ENCODE measurements at regions not wholly inside any gene's neighbourhood (a gene's known extent, or its start where the extent isn't known, plus 50 kb on each side); places are given as distances from the start of the nearest gene placed in this dataset.

DNA sequence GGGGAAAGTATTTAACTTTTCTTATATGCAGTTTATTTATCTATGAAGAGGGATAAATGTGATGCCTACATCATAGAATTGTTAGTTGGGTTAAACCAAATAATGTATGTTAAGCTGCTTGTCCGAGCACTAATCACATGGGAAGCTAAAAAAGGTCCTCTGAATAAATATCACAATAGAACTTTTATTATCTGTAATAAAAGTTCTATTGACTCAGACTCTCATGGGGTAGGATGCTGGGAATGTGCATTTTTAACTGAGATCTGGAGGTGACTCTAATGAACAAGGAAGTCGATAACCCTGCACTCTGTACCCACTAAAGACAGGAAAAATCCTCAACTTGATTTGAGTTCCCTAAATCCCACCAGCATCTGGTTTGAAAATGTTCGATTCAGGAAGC lies 205.9 kb upstream of the IL12B start:
- no peak for DNase-seq (ENCODE audit: low read depth)

- no peak for DNase-seq (ENCODE audit: low read depth)
Observed at GRCh38 chr5:159536646-159537045, 206.4 kb upstream of the IL12B start.

DNA sequence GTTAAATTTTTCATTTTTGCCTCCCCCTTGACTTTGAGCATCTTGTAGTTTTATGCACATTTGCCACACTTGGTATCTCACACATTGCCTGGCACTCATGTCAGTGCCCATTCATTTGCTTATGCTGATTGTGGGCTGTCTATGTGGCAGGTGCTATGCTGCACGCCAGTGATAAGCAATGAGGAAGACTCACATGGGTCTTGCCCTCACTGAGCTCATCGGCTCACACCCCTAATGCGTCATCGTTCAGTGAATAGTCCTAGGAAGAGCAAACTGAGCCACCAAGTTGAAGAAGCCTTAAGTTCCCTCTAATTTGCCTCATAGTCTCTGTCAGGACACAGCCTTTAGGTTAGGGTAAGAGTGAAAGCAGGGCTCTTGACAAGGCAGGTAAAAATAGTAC lies 209.4 kb upstream of the IL12B start:
- no peak for DNase-seq (ENCODE audit: low read depth)

DNA sequence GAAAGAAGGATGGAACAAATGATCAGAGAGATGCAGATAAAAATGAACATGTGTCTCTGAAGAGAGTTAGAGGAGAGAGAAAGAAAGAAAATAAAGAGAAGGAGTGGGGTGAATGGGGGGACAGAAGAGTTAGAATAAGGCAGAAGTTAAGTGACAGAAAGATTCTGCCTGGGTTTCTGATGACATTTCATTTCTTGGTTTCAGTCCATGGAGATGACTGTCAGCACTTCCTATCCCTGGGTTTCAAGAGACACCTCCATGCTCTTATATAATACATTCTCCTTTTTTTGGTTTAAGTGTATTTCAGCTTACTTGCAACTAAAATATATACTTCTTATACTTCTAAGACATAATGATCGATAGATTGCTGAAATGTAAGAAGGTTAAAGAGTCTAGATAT lies 213.0 kb upstream of the IL12B start:
- DNase-seq (ENCODE audit: low read depth) = no peak

- no peak for DNase-seq (ENCODE audit: low read depth)
Observed at GRCh38 chr5:159545156-159545555, 214.9 kb upstream of the IL12B start.

DNA sequence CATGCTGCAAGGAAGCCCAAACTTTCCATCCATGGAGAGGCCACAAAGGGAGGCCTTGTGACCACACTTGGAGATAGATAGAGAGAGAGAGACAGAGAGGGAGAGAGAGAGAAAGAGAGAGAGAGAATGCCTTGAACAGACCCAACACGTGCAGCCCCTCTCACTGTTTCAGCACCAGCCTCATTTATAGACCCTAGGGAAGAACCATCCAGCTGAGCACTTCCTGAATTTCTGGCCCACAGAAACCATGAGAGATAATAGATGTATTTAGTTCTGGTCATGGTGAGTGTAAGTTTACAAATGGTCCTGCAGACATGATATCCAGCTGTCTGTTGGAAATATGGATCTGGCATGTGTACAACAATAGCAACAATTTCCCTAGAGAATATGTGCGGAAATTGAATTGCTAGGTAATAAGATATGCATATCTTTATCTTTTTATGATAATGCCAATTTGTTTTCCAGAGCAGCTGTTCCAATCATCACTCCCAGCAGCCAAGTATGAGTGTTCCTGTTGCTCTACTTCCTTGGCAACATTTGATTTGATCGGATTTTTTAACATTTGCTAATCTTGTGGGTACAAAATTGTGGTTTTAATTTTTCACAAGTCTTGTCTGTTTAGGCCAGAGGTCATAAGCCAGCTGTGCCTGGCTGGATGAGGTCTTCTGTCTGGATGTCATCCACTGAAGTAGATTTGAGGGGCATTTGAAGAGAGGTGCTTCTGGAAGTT lies 217.3 kb upstream of the IL12B start:
- no peak for DNase-seq (ENCODE audit: low read depth)

DNA sequence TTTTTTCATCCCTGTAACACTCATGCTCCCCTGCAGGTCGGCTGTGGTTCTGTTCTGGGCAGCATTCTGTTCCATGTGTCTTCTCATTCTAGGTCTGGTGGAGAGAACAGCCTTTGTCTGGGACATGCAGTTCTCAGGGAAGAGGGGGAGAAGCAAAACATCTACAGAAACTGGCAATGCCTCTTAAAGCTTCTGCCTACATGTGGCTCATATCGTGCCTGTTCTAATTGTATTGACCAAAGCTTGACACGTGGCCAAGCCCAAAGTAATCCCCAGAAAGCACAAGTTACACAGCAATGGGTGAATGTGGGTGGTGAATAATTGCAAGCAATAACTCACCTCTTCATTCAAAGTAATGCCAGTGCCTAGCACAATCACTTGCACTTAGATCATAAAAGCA lies 218.2 kb upstream of the IL12B start:
- DNase-seq (ENCODE audit: low read depth) = no peak

GRCh38 chr5:159549046-159549445 lies 218.8 kb upstream of the IL12B start:
- no peak for DNase-seq (ENCODE audit: low read depth)

DNA sequence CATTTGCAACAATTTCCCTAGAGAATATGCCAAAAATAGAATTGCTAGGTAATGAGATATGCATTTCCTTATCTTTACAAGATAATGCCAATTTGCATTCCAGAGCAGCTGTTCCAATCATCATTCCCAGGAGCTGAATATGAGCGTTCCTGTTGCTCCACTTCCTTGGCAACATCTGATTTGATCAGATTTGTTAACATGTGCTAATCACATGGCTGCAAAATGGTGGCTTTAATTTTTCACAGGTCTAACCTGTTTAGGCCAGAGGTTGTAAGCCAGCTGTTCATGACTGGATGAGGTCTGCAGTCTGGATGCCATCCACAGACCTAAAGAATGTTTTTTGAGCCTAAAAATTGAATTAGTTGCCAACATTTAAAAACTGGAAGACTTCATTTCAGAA lies 220.7 kb upstream of the IL12B start:
- DNase-seq (ENCODE audit: low read depth) = no peak

GRCh38 chr5:159552751-159553150 lies 222.5 kb upstream of the IL12B start:
- peak; percentile 28 for DNase-seq (ENCODE audit: low read depth)

GRCh38 chr5:159553792-159554191 lies 223.5 kb upstream of the IL12B start:
- no peak for DNase-seq (ENCODE audit: low read depth)

DNA sequence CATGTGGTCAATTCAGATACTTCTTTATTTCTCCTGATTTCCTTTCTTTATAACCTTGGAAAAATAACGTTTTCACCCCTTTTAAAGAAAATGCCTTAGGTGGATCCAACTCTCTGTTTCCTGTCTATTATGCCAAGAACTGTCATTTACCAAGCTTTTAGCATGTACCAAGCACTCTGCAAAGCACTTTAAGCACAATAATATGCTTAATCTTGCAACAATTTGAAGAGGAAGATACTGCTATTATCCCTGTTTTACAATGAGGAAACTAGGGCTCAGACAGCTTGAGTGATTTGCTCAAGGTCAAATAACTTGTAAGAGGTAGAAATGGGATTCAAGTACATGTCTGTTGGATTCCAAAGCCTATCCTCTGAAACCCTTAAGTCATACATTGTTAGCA lies 224.8 kb upstream of the IL12B start:
- no peak for DNase-seq (ENCODE audit: low read depth)

GRCh38 chr5:159559337-159559736 lies 229.1 kb upstream of the IL12B start:
- DNase-seq (ENCODE audit: low read depth) = no peak

DNA sequence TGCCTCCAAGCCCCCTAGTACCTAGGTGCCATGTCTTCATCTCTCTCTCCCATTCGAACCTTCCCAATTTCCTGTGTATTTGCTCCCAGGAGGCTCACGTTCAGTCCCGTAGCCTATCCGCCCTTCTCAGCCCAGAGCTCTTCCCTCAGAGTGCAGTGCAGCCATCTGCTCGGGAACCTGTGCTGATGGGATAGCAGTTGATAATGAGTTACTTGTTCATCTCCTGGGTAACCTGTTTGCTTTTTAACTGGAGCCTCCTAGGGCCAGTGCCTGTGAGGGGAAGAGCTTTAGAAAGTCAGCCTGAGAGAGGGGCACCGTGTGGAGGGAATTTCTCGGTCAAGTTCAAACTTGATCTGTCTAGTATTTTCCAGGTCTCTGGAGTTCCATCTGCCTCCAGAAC lies 229.8 kb upstream of the IL12B start:
- DNase-seq (ENCODE audit: low read depth) = no peak

- DNase-seq (ENCODE audit: low read depth) = no peak
Observed at GRCh38 chr5:159564031-159564430, 233.7 kb upstream of the IL12B start.

- no peak for DNase-seq (ENCODE audit: low read depth)
Observed at GRCh38 chr5:159566832-159567231, 236.5 kb upstream of the IL12B start.

DNA sequence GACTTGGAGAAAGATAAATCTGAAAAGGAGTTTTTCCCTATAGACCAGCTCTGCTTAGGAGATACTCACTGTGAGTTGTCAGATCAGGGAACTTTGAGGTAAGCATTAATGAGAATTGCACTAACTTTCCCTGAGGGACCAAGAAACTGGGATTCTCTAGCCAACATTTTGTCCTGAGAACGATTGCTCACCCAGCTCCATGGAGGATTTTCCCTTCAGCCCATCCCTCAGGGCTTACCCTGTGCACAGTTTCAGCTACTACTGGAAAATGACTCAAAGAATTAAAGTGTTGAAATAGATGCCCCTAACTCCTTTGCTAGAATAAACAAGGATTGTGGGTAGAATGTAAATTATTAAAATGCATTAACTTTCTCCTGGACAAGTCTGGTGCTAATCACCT lies 237.2 kb upstream of the IL12B start:
- DNase-seq (ENCODE audit: low read depth) = no peak

DNA sequence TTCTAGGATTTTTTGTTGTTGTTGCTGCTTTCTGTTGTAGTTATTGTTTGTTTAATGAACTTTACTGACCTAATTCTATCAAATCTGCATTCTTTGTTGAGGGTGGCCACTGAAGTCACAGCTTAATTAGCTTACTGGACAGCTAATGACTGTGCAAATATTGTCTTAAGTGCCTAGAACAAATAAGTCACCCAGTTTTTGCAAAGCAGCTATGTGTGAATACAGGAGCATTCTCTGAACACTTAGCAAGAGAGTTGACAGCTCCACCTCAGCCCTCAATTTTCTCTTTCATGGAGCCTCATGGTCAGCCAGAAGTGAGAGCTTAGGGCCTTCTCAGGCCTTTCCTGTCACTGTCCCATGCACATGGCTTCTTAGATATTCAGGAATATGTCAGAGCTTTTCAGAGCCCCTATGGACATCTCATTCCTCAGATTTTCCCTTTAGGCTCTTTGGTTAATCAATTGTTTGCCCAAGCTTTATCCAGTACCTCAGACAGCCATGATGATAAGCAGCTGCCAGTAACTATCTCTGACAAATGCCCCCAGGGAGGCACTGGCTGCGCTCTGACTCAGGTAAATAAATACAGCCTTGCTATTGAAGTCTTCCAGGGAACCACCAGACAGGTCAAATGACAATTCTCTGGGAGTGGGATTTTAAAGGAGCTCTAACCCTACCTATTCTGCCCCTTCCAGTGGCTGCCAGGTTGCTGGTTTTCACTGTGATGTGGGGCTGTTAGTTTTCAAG lies 241.4 kb upstream of the IL12B start:
- no peak for DNase-seq (ENCODE audit: low read depth)

DNA sequence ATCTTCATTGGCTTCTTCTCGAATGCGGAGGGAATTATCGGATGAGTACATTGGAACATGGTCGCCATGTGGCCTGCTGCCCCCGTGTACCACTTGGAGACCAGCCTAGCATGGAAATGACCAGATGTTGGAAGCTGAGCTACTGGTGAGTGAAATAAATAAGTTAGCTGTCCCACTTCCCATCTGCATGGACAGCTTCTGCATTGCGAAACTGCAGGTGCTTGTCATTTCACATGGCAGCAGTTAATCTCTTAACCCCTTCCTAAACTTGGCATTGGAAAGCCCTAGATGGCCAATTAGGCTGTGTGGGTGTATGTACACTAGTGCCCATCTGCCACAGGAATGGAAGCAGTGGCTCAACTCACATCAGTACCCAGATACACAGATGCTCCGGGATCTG lies 246.6 kb upstream of the IL12B start:
- DNase-seq (ENCODE audit: low read depth) = no peak

DNA sequence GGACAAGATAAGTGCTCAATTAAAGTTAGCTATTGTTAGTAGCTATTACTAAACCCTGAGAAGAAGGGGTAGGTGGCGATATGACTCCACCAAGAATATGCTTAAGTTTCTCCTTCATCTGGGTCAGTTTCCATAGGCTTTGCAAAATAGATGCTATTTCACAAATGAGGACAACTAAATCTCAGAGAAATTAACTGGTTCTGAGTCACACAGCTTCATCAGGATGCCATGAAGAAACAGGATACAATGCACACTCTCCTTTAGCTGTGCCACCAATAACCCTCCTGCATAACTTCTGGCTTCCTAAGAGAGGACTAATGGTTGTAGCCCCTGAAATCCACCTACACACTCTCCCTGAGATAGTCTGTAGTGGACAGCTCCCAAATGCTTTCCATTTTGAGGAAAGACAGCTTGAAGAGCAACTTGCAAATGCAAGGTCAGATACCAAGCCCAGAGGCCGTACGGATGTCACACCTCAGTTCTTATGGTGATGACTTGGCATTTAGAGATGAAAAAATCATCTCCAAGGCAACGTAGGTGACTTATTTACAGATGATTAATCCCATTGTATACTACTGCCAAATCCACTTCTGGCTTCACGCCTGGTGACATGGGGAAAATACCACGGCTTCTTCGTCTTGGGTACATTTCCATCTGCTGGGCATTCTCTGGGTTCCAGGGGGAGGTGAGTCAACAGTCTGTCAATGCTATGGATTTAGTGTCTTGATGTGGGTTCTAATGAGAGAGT lies 251.4 kb upstream of the IL12B start:
- peak; percentile 64 for DNase-seq (ENCODE audit: low read depth)

- DNase-seq (ENCODE audit: low read depth) = no peak
Observed at GRCh38 chr5:159582756-159583541, 252.7 kb upstream of the IL12B start.

- no peak for DNase-seq (ENCODE audit: low read depth)
Observed at GRCh38 chr5:159586921-159587320, 256.6 kb upstream of the IL12B start.

Data from GM04503 (cell line).